ENCODE measurements at regions not wholly inside any gene's neighbourhood (a gene's known extent, or its start where the extent isn't known, plus 50 kb on each side); places are given as distances from the start of the nearest gene placed in this dataset.

DNA sequence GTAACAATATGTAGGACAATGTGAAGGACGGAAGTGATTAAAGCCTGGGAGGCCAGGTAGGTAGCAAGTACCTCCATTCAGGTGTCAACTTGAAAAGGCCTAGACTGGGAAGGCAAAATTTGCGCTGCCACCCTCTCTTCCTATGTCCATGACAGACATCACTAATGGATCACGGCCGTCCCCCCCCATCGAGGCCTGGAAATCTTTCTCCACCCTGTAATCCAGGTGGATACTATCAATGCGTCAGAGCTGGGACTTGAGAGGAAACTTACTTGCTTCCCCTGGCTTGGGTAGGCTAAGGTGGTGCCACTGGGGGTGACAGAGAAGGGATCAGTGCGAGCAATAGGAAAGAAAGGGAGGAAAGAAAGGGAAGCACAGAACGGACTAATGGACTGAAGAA, 156.1 kb downstream of the SALL1 start:
- no peak for DNase-seq (ENCODE audit: low read depth in 2 of 2)
- TF ChIP-seq, protein P1, sequence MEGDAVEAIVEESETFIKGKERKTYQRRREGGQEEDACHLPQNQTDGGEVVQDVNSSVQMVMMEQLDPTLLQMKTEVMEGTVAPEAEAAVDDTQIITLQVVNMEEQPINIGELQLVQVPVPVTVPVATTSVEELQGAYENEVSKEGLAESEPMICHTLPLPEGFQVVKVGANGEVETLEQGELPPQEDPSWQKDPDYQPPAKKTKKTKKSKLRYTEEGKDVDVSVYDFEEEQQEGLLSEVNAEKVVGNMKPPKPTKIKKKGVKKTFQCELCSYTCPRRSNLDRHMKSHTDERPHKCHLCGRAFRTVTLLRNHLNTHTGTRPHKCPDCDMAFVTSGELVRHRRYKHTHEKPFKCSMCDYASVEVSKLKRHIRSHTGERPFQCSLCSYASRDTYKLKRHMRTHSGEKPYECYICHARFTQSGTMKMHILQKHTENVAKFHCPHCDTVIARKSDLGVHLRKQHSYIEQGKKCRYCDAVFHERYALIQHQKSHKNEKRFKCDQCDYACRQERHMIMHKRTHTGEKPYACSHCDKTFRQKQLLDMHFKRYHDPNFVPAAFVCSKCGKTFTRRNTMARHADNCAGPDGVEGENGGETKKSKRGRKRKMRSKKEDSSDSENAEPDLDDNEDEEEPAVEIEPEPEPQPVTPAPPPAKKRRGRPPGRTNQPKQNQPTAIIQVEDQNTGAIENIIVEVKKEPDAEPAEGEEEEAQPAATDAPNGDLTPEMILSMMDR (IDR thresholded peaks at IDR 0.05; ENCODE audit: low read depth, low read length) = no peak
- H3K4me3 ChIP-seq (replicated peaks in 1 of 2; ENCODE audit: low read depth in 2 of 2, low read length in 2 of 2) = no peak overlapping the region

GRCh38 chr16:50992350-50993032, 158.6 kb downstream of the SALL1 start:
- H3K4me3 ChIP-seq (replicated peaks in 1 of 2; ENCODE audit: low read depth in 2 of 2, low read length in 2 of 2) = no peak overlapping the region
- TF ChIP-seq, protein P1 (IDR thresholded peaks at IDR 0.05; ENCODE audit: low read depth, low read length) = no peak
- DNase-seq (ENCODE audit: low read depth in 2 of 2) = no peak

GRCh38 chr16:50991436-50991835, 159.6 kb downstream of the SALL1 start:
- TF ChIP-seq, protein P1 (IDR thresholded peaks at IDR 0.05; ENCODE audit: low read depth, low read length) = no peak

DNA sequence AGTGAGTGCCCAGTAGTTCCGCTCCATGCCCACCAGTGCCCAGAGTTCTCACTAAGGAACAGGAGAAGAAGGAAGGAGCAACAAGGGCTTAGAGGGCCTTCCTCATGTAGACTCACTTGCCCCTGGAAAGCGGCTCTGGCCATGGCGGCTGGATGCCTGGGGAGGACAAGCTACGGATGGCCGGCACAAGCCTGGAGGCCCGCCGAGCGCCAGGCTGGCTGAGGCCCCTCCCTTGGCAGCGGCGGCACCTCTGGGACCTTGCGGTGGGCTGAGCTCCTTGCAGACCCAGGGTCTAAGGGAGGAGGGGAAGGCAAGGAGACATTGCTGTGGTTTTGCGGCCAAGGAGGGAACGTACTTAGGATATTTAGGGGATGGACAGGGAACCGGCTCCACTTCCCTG, 160.1 kb downstream of the SALL1 start:
- H3K4me3 ChIP-seq (replicated peaks in 1 of 2; ENCODE audit: low read depth in 2 of 2, low read length in 2 of 2) = no peak overlapping the region
- TF ChIP-seq, protein P1 (IDR thresholded peaks at IDR 0.05; ENCODE audit: low read depth, low read length) = no peak
- no peak for DNase-seq (ENCODE audit: low read depth in 2 of 2)

More at GRCh38 chr16:50991436-50991835, 159.6 kb downstream of the SALL1 start:
- H3K4me3 ChIP-seq (replicated peaks in 1 of 2; ENCODE audit: low read depth in 2 of 2, low read length in 2 of 2) = no peak overlapping the region
- DNase-seq (ENCODE audit: low read depth in 2 of 2) = no peak

DNA sequence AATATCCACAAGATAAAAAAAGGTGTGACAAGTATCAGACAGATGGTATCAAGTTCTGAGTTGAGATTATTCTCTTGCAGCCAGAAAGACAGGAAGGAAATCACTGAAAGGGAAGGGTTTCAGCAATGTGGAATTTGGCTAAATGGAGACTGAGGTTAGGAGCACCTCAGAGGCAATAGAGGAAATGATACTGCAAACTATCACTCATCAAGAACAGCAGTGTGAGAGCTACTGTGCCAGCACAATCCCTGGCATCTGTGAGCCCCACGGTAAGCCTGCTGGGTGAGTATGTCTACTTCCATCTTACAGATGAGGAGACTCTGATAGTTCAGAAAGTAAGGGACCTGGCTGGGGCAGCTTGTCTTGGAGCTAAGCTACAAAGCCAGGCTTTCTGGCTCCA, 162.0 kb downstream of the SALL1 start:
- H3K4me3 ChIP-seq (replicated peaks in 1 of 2; ENCODE audit: low read depth in 2 of 2, low read length in 2 of 2) = no peak overlapping the region
- no peak for DNase-seq (ENCODE audit: low read depth in 2 of 2)
- TF ChIP-seq, protein P1 (IDR thresholded peaks at IDR 0.05; ENCODE audit: low read depth, low read length) = no peak

- H3K4me3 ChIP-seq (replicated peaks in 1 of 2; ENCODE audit: low read depth in 2 of 2, low read length in 2 of 2) = no peak overlapping the region
- no peak for DNase-seq (ENCODE audit: low read depth in 2 of 2)
- TF ChIP-seq, protein P1 (IDR thresholded peaks at IDR 0.05; ENCODE audit: low read depth, low read length) = no peak
Observed at GRCh38 chr16:50988441-50988840, 162.6 kb downstream of the SALL1 start.

GRCh38 chr16:50986453-50986852, 164.6 kb downstream of the SALL1 start:
- no peak overlapping the region for H3K4me3 ChIP-seq (replicated peaks in 1 of 2; ENCODE audit: low read depth in 2 of 2, low read length in 2 of 2)
- DNase-seq (ENCODE audit: low read depth in 2 of 2) = no peak
- TF ChIP-seq, protein P1 (IDR thresholded peaks at IDR 0.05; ENCODE audit: low read depth, low read length) = no peak

Measured in cardiac fibroblast (primary cell).